Dermis microvascular lymphatic vessel endothelial cell (primary cell): ENCODE measurements at regions not wholly inside any gene's neighbourhood (a gene's known extent, or its start where the extent isn't known, plus 50 kb on each side); places are given as distances from the start of the nearest gene placed in this dataset.
"Not testable (repeated sequence)": the region's sequence is repeated elsewhere in the genome, so short reads cannot be mapped to it uniquely, and the experiment has no call there.

Source experiments
- DNase-seq, 2 donors: peaks; one replicate each; pipeline versions ENCODE4 v3.0.0 to v3.0.0-alpha.2; 2010; ENCODE audit warnings: low read depth in 2 of 2

DNA sequence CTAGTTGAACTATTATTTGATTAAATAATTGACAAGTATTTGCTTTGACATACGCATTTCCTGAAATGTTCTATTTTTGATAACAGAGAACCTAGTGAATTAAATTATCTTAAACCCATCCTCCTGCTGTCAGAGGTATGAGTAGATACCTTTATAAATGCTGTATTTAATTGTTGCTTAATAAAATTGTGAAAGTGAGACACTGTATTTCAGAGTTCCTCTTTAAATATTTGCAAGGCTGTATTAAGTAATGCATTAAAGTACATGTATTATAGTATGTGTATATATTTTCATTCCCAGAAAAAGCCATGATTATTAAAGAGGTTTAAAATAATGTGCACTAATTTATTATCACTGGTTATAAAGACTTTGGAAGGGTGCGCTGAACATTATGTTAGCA, 483.8 kb downstream of the TFAP2B start:
- no peak for DNase-seq

DNA sequence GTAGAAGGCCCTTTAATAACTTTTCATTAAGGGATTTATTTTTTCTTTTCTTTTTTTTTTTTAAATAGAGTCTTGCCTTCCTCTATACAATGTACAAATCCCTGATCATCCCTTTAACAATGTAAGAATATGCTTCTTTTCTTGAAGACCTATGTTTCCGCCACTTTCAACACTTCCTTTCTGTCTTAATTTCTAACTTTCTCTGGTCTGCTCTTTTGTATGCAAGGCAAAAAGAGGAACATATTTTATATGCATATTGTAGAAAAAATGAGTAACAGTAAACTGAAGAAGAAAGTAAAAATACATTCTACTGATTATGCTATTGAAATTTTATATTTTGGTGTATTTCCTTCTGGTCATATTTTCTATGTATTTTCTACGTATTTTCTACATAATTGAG, 484.7 kb downstream of the TFAP2B start:
- no peak for DNase-seq

DNA sequence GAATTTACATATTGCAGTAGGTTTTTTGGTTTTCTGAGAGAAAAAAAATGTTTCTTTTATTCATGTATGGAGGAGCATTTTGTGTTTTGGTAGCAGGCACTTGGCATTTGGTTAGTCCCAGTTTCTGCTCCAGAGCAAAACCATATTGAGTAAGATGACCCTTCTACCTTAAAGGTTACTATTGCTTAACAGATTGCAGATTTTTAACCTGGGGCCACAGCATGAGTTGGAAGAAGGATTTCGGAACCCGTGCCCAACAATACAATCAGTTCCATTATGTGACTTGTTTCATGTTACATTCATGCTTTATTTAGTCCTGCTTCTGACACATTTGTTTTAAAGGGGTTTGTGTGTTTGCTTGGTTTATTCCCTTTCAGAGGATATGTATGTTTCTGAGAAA, 496.3 kb downstream of the TFAP2B start:
- no peak for DNase-seq

DNA sequence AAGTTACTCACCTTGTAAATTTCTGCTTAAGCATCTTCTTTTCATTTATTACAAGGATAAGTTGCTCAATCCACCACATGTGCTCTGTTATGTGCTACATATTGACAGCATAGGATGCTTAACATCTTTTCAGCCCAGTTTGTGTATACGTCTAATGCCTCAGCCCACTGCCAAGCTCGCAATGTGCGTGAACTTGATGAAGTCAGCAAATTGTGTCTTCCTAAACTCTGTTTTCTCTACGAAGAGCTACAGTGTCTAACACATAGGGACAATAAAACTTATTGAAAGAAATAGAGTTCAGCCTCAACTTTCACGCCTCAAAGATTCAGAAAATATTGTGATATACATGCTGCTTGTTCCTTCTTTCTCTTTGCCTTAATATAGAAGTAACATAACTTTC, 500.0 kb downstream of the TFAP2B start:
- DNase-seq = no peak

DNA sequence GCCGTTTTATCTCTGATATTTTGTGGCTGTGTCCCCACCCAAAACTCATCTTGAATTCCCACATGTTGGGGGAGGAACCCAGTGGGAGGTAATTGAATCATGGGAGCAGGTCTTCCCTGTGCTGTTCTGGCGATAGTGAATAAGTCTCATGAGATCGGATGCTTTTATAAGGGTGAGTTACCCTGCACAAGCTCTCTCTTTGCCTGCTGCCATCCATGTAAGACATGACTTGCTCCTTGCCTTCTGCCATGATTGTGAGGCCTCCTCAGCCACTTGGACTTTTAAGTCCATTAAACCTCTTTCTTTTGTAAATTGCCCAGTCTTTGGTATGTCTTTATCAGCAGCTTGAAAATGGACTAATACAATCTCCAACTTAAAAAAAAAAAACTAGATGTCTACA, 502.8 kb downstream of the TFAP2B start:
- not testable (repeated sequence) for DNase-seq

DNA sequence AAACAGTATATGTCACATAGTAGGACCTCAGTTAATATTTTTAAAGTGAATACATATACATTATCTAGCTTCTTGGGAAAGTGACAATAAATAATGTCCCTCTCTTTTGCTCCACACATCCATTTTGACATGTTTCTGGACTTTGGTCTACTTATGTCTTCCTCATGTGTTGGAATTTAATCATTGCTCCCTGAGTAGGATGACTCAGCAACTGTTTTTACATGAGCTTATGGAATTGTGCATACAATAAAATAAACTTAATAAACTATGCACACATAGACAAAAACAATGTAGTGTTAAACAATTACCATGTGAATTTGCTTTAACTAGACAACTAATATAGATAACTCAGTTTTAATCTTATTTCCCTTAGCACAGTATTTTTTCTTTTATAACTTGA, 503.8 kb downstream of the TFAP2B start:
- no peak for DNase-seq

DNA sequence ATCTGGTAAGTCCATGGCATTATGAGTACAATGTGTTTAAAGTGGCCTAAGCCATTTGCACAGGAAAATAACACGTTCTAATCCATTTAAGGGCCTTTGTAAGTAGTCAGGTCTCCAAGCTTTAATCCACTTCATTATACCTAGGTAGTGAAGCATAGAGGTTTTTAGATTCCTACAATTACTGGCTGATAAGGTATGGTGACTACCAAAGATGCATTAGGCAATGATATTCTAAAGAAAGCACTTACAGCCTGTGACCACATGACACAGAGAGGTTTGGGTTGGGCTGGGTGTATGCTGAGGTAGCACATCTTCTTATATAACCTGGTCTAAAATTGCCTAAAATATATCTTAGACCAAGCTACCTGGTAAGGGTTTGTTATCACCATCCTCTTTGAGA, 504.4 kb downstream of the TFAP2B start:
- DNase-seq = no peak

DNA sequence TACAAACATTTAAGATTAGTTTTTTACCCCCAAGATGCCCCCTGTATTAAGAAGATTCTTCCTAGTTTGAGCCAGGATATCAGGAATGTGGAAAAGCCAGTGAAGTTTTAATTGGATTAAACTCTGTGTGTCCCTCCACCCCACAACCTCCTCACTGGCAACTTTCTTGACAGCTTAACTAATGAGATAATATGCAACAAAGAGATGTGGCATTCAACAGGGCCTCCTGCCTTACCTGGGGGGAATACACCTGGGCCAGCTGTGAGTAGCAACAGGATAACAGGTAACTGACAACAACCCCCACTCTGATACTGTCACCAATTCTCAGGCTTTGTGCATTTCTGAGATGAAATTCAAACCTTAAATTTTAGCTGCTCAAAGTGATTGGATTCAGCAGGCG, 512.3 kb downstream of the TFAP2B start:
- DNase-seq = no peak

DNA sequence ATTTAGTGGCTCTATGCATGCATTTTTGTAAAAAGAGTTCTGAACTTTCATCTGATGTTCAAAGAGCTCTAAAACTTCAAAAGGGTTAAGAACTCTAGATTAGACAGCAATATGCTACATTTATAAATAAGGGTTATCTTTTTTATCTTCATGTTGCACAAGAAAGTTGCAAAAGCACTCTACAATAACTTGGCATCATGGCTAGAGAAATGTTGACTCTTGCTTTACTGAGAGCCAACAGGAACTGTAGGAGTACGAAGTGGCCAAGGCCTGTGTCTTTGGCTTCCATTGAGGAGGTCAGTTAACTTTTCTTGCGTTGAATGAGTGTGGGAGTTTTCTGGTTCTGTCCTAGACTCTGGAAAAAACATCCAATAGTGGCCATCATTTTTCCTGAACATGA, 516.9 kb downstream of the TFAP2B start:
- DNase-seq = no peak

DNA sequence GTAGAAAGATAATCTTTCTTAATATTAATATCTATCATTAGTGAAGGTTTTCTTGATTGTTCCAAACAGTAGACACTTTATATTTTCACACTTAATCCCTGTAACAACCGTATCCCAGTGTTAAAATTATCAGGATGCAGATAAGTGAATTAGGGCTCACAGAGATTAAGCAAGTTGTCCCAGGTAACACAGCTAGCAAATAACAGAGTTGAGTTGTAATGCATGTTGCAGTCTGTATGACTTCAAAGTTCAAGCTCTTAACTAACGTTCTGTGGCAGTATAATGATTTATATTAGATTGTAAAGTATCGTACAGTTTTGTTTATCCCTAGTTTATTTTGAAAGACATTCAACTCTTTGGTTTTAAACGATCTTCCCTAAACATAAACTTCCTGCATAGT, 517.5 kb downstream of the TFAP2B start:
- no peak for DNase-seq

DNA sequence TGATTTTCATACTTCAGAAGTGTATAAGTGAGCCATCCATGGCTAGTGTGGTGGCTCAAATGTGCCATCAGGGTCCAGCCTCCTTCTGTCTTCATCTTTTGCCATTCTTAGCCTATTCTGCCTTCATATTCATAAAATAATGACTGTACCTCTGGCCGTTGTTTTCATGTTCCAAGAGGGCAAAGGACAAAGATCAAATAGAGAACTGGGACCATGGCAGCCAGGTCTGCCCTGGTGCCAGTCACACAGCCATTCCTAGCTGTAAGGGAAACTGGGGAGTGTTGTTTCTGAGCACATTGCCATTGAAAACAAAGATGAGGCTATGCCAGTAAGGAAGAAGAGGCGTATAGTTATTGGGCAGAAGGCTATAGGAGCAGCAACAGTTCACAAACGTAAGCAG, 518.6 kb downstream of the TFAP2B start:
- no peak for DNase-seq

DNA sequence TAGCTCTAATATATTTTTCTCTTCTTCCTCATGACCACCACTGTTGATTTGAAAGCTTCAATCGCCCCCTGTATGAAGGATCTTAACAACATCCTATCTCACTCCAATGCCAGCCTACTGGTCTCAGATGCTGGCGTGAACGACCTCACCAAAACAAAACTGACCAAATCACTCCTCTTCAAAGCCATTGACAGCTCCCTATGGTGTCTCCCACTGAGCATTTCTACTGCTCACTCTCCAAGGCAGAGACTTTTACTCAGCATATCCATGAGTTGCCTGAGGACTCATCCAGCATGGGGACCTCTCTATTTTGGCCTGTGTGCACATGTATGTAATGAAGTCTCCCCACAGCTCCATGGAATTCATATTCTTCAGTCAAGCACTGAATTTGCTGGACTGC, 520.4 kb downstream of the TFAP2B start:
- no peak for DNase-seq

DNA sequence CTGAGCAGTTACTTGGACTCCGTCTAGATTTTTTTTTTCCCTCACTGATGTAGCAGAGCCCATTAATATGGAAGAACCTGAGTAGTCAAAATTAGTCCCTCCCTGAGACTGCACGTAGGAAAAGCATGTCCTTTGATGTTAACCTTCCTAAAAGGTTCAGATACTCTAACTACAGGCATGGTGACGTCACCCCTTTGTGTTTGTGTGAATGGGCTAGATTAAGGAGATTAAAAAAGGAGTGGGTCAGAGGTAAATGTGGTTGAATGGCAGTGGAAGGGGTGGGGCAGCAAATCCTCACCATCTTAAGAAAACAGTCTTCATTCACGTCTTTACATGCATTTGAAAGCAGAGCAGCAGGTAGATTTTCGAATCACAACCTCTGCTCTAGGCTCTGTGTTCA, 521.1 kb downstream of the TFAP2B start:
- DNase-seq = no peak

DNA sequence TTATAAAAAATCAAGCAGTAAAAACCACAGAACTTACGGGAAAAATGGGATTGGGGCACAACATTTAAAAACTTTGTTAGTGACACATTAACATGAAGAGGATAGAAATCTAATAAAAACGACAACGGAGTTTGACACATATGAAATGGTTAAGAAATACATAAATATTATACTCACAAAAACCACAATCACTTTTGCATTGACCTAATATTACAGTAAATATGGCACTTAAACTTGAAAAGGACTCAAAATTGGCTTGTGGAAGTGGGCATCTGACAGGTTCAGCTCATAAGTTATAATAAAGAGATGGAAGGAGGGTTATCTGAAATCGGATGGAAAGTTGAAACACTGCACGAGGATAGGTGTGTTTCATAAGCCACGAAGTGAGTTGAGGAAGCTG, 523.7 kb downstream of the TFAP2B start:
- DNase-seq = no peak

DNA sequence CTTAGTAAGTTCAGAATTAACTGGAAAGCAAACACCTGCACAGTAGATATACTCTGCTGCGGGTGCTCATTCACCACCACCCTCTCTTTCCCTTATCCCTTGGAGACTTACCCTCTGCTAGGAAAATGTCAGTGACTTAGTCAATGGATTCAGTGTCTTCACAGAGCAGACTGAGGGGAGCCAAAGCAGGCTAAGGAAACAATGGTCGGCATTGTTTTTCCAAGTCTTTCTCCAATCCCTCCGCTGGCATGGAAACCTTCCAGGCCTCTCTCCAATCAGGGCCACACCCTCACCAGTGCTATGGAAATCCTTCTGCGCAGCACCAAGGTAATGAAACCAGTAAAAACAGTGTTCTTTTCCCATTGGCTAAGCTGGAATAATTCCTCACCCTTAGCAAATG, 531.2 kb downstream of the TFAP2B start:
- no peak for DNase-seq

DNA sequence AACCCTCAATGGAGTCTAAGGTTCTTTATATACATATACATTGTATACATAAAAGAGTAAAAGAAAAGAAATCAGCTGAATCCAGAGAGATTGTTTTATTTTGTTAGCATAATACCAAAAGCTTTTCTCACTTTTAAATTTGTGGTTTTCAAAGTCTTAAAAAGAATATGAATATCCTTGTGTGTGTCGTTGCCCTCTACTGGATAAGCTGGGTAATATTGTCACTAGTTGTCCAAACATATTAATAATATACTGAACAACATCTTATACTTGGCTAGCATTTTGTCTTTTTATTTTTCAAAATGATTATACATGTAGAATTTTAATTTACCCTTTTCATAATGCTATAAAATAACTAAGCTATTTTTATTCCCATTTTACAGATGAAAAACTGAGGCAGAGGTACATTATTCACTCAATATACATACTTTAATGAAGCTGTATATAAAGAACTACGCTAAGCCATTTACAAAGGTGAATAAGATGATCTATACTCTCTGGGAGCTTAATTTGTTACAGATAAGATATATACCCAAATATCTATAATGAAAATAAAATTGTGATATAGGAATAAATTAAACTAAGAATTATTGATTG, 531.7 kb downstream of the TFAP2B start:
- peak in 1 of 2 donors; percentile 16 for DNase-seq

DNA sequence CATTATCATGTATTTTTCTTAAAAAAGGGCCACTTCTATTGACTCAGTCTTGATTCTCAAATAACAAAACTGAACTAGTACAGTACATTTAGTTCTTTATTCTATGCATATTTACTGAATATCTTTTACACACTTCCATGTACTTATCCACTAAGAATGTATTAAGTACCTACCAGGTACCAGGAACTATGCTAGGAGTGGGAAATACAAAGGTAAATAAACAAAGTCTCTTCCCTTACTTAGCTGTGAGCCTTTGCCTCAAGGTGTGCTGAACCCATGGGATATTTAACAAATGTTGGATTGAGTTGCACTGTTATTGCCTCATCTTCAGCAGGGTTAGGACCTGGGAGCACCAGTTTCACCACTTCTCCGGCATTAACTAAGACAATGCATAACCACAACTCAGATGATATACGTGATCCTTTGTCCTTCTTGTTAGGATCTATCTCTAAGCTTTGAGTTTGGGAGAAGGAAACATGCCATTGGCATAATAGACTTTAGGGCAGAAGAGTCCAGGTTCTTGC, 533.9 kb downstream of the TFAP2B start:
- DNase-seq = no peak

DNA sequence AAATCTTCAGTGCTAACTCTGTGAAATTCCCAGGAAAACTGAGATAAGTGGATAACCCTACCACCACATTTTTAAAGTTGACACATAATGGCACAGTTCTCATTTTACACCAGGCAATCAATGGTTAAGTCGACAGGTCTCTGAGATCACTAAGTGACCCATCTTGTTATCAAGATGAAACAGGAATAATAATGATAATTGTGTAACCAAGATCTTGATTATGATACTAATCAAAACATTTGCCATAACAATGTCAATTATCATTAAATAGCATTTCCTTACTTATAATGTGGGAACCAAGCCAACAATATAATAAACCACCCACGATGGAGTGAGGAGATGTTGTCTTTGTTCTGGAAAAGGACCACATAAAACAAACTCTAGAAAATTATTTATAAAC, 541.6 kb downstream of the TFAP2B start:
- no peak for DNase-seq

DNA sequence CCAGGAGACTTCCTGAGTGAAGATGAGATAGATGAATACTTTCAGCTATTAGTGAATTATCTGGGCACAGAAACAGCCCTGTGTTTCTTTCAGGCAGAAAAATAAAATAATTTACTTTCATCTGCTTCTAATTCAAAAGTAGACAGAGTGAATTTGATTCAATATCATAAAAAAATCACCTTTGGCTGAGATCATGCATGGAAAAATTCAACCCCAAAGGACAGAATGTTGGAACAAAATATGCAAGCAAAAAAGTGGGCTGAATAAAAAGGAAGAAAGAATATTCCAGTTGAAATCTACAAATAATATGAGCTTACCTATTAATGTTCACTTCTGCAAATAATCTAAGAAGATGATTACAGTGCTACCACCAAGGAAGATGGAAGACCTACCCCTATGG, 546.9 kb downstream of the TFAP2B start:
- no peak for DNase-seq

DNA sequence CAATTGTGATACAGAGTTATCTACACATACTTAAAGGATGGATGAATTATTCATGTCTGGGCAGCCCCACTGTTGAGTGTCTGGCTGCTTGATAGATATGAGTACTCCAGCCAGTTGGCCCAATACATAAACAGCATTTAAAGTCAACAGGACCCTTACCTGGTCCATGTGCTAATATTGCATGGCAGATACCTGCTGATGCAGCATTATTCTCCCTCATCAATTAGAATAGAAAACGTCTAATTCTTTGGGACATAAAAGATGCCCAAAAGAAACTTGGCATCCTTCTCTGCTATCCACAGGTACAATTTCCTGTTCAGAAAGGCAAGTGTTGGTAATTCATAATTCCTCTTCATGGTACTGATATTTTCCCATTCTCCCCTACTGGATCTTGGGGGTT, 550.8 kb downstream of the TFAP2B start:
- DNase-seq = no peak

DNA sequence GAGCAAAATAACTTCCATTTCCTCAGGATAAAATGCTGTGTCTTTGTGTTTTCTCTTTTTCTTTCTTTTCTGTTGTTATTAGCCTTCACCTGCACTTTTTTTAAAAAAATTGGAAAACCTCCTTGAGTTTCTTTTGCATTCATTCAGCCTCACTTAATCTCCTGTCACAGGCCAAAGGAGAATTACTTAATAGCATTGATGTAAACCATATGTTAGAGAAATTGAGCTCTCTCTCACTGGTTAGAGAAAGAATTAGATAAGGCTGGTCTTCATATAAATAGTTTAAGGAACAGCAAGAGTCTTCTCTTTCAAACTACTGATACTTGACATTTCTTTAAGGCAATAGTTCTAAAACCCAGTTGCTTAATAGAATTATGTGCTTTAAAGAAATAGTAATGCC, 564.2 kb downstream of the TFAP2B start:
- DNase-seq = no peak

DNA sequence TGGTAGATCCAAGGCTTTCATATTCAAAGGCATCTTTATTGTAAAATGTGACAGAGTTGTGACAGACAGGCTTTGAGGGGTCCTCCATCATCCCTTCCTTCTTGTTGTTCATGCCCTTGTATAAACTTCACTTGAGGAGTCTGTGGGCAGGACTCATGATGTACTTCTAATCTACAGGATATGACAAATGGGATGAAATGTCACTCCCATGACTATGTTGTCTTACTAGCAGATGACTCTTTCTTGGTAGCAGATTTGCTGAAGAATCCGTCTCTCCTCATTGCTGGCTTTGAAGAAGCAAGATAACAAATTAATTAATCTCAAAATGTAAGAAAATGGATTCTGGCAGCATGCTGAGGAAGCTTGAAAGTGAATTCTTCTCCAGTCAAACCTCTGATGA, 566.1 kb downstream of the TFAP2B start:
- DNase-seq = no peak

DNA sequence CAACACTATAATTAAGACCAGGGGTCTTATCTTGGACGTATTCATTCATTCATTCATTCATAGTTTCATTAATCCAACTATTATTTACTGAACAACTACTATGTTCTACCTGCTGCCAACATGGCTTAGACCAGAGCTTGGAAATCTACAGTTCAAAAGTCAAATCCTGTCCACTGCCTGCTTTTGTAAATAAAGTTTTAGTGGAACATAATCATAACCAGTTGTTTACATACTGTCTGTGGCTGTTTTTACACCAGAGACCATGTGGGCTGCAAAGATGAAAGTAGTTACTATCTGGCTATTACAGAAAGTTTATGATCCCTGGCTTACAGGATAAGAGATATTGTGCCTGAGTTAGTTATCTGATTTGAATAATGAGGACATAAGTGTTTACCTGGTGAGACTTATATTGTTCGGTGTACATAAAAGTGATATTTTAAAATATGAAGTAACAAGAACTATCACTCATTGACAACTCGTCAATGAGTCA, 567.7 kb downstream of the TFAP2B start:
- DNase-seq = no peak

DNA sequence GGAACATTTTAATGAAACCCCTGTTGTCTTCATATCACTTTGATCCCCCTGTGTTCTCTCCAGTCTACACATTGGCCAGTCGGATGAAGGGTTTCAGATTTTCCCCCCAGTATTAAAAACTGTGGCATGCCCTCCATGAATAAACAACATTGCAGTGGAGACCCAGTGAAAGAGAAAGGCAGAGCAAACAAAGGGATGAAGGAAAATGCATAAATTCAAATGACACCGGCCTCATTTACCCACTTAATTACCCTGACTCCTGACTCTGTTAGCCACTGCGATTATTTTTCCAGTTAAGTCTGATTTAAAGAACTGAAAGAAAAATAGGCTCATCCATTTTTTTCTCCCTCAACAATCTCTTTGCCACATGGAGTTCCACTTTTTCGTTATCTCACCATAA, 569.2 kb downstream of the TFAP2B start:
- DNase-seq = no peak
